GM18858 (cell line): ENCODE measurements at regions not wholly inside any gene's neighbourhood (a gene's known extent, or its start where the extent isn't known, plus 50 kb on each side); places are given as distances from the start of the nearest gene placed in this dataset.

Source experiments
- ATAC-seq: cut with Tn5 transposase; IDR thresholded peaks from one replicate; pipeline ENCODE4 v1.9.1; 2021; ENCODE audit not compliant: unreplicated experiment

- no peak for ATAC-seq
Observed at GRCh38 chr14:101495284-101495683, 66.0 kb upstream of the DIO3 start.

DNA sequence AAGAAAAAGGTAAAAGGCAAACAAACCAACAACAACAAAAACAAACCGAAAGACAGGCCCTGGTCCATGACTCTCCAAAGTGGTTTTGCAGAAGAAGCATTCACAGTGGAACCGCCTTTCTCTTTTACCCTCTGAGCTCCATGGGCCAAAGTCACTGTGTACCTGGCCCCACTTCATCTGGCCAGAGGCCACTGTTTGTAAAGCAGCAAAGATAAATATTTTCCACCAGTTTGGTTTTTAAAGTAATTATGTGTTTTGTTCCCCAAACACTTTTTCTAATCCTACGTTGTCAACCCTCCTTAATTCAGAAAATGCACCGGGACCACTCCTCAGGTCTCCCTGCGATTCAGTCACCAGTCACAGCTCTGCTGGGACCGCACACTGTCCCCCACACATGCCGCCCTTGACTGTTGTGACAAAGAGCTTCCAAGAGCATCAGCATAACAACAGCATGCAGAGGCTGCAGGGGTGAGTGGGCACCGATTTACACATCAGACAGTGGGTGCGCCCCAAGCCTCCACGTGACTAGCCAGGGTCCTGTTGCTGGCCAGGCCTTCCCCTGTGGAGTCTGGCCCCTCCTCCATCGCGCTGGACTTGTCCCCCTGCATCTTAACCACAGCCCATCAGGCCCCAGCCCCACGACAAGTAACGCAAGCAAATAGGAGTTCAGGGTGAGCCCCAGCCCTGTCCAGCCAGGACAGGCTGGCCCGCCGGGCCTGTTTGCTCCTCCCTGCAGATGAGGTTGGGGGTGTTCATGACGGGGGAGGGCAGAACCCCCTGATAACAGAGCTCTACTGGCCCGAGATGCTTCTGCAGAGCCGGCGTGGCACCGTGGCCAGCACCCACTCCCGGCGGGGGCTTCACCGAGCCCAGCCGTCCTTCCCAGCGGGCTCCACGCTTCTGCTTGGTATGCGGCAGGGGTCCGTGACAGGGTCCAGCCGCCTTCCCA, 65.2 kb upstream of the DIO3 start:
- ATAC-seq = no peak

- no peak for ATAC-seq
Observed at GRCh38 chr14:101496776-101497683, 64.3 kb upstream of the DIO3 start.

- ATAC-seq = no peak
Observed at GRCh38 chr14:101497684-101498525, 63.4 kb upstream of the DIO3 start.

- ATAC-seq = no peak
Observed at GRCh38 chr14:101498526-101498860, 62.8 kb upstream of the DIO3 start.

DNA sequence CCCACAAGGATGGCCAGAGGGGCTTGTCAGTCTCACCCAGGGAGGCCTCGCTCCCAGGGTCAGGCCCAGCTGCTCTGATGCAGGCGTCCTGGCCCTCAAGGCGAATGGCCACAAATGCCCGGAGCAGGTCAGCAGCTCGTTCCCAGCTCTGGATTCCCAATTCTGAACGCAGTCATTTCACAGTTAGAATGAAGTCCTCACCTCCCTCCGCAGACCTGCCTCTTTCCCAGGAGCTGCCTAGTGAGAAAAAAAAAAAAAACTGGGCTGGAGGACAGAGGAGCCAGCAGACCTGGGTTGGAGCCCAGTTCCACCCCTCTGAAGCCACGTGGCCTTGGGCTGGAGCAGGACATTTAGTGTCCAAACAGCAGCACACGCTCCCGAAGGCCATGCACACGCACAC, 62.2 kb upstream of the DIO3 start:
- ATAC-seq = no peak

GRCh38 chr14:101499513-101499912, 61.8 kb upstream of the DIO3 start:
- no peak for ATAC-seq

DNA sequence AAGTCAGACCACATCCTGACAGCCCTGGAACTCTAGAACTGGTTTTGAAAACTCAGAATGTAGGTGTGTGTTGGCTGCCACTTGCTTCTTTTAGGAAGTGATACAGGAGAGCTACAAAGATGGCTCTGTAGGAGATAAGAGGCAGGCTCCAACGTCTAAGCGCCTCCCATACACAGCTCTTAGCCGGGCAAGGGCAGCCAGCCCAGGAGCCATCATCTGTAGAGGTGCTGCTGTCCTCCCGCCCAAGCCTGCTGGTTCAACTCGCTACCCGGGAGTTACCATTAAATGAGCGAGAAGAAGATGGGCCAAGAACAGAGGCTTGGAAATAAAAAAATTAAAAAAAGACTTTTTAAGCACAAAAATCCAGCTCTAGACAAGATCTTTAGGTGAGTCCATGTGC, 61.2 kb upstream of the DIO3 start:
- no peak for ATAC-seq

GRCh38 chr14:101500681-101501080, 60.6 kb upstream of the DIO3 start:
- ATAC-seq = no peak

DNA sequence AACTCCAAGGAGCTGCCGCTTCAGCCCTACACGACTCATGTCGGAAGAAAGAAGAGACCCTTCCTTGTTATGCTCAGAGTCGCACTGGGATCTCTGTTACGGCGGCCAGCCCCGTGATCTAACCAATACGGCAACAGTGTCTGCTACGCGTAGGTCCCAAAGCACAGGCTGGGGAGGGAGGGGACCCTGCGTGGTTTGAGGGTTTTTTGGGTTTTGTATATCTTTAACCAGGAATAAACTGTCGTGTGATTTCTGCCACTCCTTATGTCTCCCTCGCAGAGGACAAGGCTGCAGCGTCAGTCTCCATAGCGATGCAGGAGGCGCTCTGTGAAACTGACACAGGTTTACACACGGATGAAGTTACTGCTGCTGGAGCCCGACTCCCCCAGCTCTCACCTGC, 60.0 kb upstream of the DIO3 start:
- ATAC-seq = no peak

GRCh38 chr14:101501858-101502615, 59.3 kb upstream of the DIO3 start:
- ATAC-seq = no peak

DNA sequence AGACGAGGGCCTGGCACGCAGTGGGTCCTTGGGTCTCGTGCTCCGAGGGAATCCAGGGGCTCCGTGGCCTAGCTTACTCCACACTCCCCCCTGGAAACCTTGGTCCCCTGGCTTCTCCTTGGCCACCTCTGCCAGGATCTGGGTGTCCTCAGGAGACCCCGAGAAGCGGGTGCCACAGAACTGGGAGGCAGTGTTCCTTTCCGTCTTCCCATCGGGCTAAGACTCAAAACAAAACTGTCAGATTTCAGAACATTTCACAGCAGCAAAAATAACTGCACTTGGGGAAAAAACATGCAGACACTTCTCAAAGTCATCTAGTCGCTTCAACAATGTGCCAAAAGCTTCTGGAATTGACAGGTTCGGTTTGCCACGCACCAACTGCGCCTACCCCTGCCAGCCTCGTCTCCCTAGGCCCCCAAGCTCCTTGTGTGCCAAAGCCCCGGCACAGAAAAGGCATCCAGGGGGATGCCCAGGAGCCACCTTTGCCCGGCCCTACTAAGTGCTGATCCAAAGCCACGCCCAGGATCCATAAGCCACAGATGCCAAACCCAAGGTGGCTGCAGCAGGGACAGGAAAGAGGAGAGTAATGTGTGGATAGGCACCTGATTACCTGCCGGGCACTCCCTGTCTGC, 58.4 kb upstream of the DIO3 start:
- ATAC-seq = no peak

- ATAC-seq = no peak
Observed at GRCh38 chr14:101503431-101504095, 57.7 kb upstream of the DIO3 start.

DNA sequence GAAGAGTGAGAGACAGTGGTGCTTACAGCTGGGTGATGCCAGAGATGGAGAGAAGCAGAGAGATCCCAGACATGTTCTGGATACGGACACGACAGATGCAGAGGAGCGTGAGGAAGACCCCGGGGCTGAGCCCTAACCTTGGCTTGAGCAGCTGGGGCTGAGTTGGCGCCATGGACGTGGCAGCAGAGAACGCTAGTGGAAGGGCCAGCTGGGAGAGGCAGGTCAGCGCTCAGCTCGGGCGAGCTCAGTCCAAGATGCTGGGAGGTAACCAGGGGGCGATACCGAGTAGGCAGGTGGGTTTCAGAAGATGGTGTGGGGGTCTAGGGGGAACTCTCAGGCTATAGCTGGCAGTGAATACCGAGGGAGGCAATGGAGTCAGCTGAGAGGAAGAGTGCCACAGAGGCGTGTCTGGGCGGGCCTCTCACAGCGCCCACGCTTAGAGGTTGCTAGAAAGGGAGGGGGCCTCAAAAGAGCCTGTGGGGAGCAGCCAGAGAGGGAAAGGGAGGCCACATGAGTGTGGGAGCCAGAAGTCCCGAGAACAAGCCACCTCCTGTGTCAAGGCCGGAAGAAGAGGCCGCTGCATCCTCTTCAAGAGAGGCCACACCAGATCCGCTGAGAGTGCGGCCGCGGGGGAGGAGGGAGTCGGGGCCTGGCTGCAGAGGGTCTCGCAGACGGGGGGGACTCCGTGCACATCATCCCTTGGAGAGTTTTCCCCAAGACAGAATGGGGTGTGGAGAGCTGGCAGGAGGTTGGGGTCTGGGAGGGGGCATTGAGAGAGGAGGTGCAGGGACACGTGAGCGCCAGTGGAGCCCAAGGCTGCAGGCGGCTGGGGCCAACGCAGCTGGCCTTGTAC, 57.0 kb upstream of the DIO3 start:
- ATAC-seq = no peak

- ATAC-seq = no peak
Observed at GRCh38 chr14:101505236-101505970, 55.9 kb upstream of the DIO3 start.

- ATAC-seq = no peak
Observed at GRCh38 chr14:101506211-101506925, 54.9 kb upstream of the DIO3 start.
